Keratinocyte (primary cell): ENCODE measurements at regions not wholly inside any gene's neighbourhood (a gene's known extent, or its start where the extent isn't known, plus 50 kb on each side); places are given as distances from the start of the nearest gene placed in this dataset.

Experiments used
- EZH2 ChIP-seq: IDR thresholded peaks from one replicate; pipeline ENCODE4 v1.6.1; 2012; ENCODE audit warnings: inconsistent platforms, mild to moderate bottlenecking, low read length, moderate library complexity
- TF ChIP-seq, protein P1 (sequence below), 3 experiments: IDR thresholded peaks in 1 of 3; conservative IDR thresholded peaks in 1 of 3; optimal IDR thresholded peaks in 1 of 3; 2 replicates in 2 of 3; 3 replicates in 1 of 3; pipeline versions ENCODE3 to v1.5.1; 2011; ENCODE audit warnings: low read length in 3 of 3, mild to moderate bottlenecking in 3 of 3, moderate library complexity in 2 of 3, control low read depth in 1 of 3, inconsistent platforms in 1 of 3; ENCODE audit not compliant: insufficient read depth in 2 of 3; ENCODE audit errors: extremely low read depth in 1 of 3

DNA sequence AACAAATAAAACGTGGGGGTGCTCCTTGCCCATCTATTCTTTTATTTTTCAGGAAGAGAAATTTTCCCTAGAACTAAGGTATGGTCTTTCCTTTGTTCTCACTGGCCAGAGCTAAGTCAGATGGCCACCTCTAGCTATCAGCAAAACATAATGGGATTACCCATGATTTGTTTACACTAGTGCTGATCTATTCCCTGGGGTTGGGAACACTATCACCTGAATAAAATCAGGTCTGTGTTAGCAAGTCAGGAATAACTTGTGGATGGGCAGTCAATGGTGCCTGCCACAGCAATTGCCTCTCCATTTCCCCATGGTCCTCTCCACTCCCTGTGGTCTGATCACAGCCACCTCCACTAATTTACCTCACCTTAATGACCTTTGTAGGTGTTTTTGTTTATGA, 181.7 kb upstream of the CADPS start:
- TF ChIP-seq, protein P1, sequence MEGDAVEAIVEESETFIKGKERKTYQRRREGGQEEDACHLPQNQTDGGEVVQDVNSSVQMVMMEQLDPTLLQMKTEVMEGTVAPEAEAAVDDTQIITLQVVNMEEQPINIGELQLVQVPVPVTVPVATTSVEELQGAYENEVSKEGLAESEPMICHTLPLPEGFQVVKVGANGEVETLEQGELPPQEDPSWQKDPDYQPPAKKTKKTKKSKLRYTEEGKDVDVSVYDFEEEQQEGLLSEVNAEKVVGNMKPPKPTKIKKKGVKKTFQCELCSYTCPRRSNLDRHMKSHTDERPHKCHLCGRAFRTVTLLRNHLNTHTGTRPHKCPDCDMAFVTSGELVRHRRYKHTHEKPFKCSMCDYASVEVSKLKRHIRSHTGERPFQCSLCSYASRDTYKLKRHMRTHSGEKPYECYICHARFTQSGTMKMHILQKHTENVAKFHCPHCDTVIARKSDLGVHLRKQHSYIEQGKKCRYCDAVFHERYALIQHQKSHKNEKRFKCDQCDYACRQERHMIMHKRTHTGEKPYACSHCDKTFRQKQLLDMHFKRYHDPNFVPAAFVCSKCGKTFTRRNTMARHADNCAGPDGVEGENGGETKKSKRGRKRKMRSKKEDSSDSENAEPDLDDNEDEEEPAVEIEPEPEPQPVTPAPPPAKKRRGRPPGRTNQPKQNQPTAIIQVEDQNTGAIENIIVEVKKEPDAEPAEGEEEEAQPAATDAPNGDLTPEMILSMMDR (optimal IDR thresholded peaks at IDR 0.05 in 1 of 3, IDR thresholded peaks at IDR 0.05 in 1 of 3, conservative IDR thresholded peaks at IDR 0.05 in 1 of 3; ENCODE audit: extremely low read depth in 1 of 3, insufficient read depth in 2 of 3, low read length in 3 of 3): no peak
- no peak for TF ChIP-seq EZH2
